ENCODE measurements at regions not wholly inside any gene's neighbourhood (a gene's known extent, or its start where the extent isn't known, plus 50 kb on each side); places are given as distances from the start of the nearest gene placed in this dataset.

DNA sequence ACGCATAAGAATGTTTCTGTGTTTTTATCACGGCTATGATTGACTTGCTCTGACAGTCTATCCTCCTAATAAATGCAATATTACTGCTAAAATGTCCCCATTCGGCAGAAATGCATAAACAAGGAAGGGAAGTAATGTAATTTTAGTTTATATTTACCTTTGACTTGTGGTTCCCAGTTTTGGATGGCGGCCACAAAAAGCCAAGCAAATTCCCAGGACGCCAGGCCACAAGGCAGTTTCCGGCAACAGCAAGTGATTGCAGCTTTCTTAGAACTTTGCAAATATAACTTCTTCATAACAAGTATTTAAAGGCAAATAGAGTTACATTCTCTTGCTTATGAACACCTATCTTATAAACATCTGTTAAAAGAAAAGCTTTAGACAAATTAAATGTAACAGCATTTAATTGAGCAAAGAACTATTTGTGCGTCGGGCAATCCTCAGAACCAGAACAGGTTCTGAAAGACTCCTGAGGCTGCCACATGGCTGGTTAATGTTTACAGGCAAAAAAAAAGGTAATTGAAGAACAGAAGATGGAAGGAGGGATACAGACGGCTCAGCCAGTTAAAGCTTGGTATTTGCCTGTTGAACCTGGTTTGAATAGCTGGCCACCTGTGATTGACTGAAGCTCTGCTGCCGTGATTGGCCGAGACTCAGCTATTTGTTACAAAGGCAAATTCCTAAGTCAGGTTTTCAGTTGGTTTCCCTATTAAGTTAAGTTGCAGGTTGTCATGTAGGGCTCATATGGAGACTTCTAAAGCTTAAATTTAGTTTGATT is 80.8 kb downstream of the C21orf91 start:
- Histone ChIP-seq H3K27me3 (ENCODE audit: control insufficient read depth in 4 of 4, insufficient read depth in 4 of 4, low read length in 3 of 4) (no peaks in the 10 kb centered on the region), H3K36me3 (ENCODE audit: control insufficient read depth in 4 of 4, insufficient read depth in 3 of 4, low read depth in 1 of 4, low read length in 3 of 4) (no peaks in the 10 kb centered on the region), H3K4me1 (ENCODE audit: control insufficient read depth in 4 of 4, insufficient read depth in 4 of 4, low read length in 3 of 4) (no peaks in the 10 kb centered on the region), H3K4me3 (ENCODE audit: low read depth in 1 of 3, low read length in 3 of 3) (no peak overlapping the region), H3K27ac (ENCODE audit: low read depth in 1 of 2, low read length in 2 of 2) (no peak overlapping the region), H3K9me3 (ENCODE audit: control insufficient read depth in 4 of 4, low read length in 3 of 4) (no peaks in the 10 kb centered on the region), H3K9ac (ENCODE audit: low read depth in 1 of 2, low read length in 2 of 2) (no peak overlapping the region)
- 75% methylated on average over 11 of the region's 11 CpGs for WGBS
- DNase-seq (ENCODE audit: low spot score): no peak
- no peak for TF ChIP-seq FOXA1 (IDR thresholded peaks at IDR 0.05)

GRCh38 chr21:17736072-17736471 is 83.1 kb downstream of the C21orf91 start:
- no peak for TF ChIP-seq NR2F2 (IDR thresholded peaks at IDR 0.05)
- Histone ChIP-seq H3K27me3 (ENCODE audit: control insufficient read depth in 4 of 4, insufficient read depth in 4 of 4, low read length in 3 of 4) (no peaks in the 10 kb centered on the region), H3K9ac (ENCODE audit: low read depth in 1 of 2, low read length in 2 of 2) (no peak overlapping the region), H3K27ac (ENCODE audit: low read depth in 1 of 2, low read length in 2 of 2) (no peak overlapping the region), H3K4me1 (ENCODE audit: control insufficient read depth in 4 of 4, insufficient read depth in 4 of 4, low read length in 3 of 4) (no peaks in the 10 kb centered on the region), H3K4me3 (ENCODE audit: low read depth in 1 of 3, low read length in 3 of 3) (no peak overlapping the region), H3K9me3 (ENCODE audit: control insufficient read depth in 4 of 4, low read length in 3 of 4) (no peaks in the 10 kb centered on the region), H3K36me3 (ENCODE audit: control insufficient read depth in 4 of 4, insufficient read depth in 3 of 4, low read depth in 1 of 4, low read length in 3 of 4) (no peaks in the 10 kb centered on the region)
- no peak for DNase-seq (ENCODE audit: low spot score)
- 71% methylated on average over 5 of the region's 5 CpGs for WGBS

- no peak for DNase-seq (ENCODE audit: low spot score)
- H3K27me3 ChIP-seq (ENCODE audit: control insufficient read depth in 4 of 4, insufficient read depth in 4 of 4, low read length in 3 of 4): no peaks in the 10 kb centered on the region
- no peak overlapping the region for H3K27ac ChIP-seq (ENCODE audit: low read depth in 1 of 2, low read length in 2 of 2)
- no peaks in the 10 kb centered on the region for H3K36me3 ChIP-seq (ENCODE audit: control insufficient read depth in 4 of 4, insufficient read depth in 3 of 4, low read depth in 1 of 4, low read length in 3 of 4)
- TF ChIP-seq CTCF (IDR thresholded peaks at IDR 0.05; ENCODE audit: low read depth, low read length, missing input control): no peak
- WGBS: 82% methylated on average over 5 of the region's 5 CpGs
- no peak overlapping the region for H3K9ac ChIP-seq (ENCODE audit: low read depth in 1 of 2, low read length in 2 of 2)
- no peak overlapping the region for H3K4me3 ChIP-seq (ENCODE audit: low read depth in 1 of 3, low read length in 3 of 3)
- H3K4me1 ChIP-seq (ENCODE audit: control insufficient read depth in 4 of 4, insufficient read depth in 4 of 4, low read length in 3 of 4): no peaks in the 10 kb centered on the region
- H3K9me3 ChIP-seq (ENCODE audit: control insufficient read depth in 4 of 4, low read length in 3 of 4): no peaks in the 10 kb centered on the region
These were observed 85.9 kb downstream of the C21orf91 start for GRCh38 chr21:17733209-17733608.

DNA sequence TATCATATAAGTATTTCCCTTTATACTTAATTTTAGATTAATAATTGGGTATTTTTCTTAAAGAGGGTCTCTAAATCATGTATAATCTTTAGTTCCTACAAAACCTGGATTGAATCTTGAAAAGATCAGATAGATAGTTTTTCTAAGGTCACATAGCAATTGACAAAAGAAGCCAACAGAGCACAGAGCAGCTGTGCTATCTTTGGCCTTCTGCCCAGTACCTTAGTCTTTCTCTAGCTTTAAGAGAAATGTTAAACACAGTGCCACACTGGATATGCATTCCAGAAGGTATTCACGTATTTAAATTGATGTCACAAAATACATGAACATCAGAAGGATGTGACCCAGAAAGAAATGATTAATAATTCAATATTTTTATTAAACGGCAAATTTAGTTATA is 86.8 kb downstream of the C21orf91 start:
- no peak overlapping the region for H3K9ac ChIP-seq (ENCODE audit: low read depth in 1 of 2, low read length in 2 of 2)
- no peak overlapping the region for H3K27ac ChIP-seq (ENCODE audit: low read depth in 1 of 2, low read length in 2 of 2)
- H3K36me3 ChIP-seq (ENCODE audit: control insufficient read depth in 4 of 4, insufficient read depth in 3 of 4, low read depth in 1 of 4, low read length in 3 of 4): no peaks in the 10 kb centered on the region
- H3K9me3 ChIP-seq (ENCODE audit: control insufficient read depth in 4 of 4, low read length in 3 of 4): no peaks in the 10 kb centered on the region
- no peaks in the 10 kb centered on the region for H3K4me1 ChIP-seq (ENCODE audit: control insufficient read depth in 4 of 4, insufficient read depth in 4 of 4, low read length in 3 of 4)
- WGBS: 76% methylated on average over 2 of the region's 2 CpGs
- no peak for DNase-seq (ENCODE audit: low spot score)
- TF ChIP-seq GABPA (IDR thresholded peaks at IDR 0.05 in 1 of 2, conservative IDR thresholded peaks at IDR 0.05 in 1 of 2): no peak
- TF ChIP-seq, protein P1, sequence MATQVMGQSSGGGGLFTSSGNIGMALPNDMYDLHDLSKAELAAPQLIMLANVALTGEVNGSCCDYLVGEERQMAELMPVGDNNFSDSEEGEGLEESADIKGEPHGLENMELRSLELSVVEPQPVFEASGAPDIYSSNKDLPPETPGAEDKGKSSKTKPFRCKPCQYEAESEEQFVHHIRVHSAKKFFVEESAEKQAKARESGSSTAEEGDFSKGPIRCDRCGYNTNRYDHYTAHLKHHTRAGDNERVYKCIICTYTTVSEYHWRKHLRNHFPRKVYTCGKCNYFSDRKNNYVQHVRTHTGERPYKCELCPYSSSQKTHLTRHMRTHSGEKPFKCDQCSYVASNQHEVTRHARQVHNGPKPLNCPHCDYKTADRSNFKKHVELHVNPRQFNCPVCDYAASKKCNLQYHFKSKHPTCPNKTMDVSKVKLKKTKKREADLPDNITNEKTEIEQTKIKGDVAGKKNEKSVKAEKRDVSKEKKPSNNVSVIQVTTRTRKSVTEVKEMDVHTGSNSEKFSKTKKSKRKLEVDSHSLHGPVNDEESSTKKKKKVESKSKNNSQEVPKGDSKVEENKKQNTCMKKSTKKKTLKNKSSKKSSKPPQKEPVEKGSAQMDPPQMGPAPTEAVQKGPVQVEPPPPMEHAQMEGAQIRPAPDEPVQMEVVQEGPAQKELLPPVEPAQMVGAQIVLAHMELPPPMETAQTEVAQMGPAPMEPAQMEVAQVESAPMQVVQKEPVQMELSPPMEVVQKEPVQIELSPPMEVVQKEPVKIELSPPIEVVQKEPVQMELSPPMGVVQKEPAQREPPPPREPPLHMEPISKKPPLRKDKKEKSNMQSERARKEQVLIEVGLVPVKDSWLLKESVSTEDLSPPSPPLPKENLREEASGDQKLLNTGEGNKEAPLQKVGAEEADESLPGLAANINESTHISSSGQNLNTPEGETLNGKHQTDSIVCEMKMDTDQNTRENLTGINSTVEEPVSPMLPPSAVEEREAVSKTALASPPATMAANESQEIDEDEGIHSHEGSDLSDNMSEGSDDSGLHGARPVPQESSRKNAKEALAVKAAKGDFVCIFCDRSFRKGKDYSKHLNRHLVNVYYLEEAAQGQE (IDR thresholded peaks at IDR 0.05): no peak
- no peak for TF ChIP-seq RAD21 (IDR thresholded peaks at IDR 0.05)
- no peak for TF ChIP-seq ZBTB33 (IDR thresholded peaks at IDR 0.05)
- no peak overlapping the region for H3K4me3 ChIP-seq (ENCODE audit: low read depth in 1 of 3, low read length in 3 of 3)
- no peaks in the 10 kb centered on the region for H3K27me3 ChIP-seq (ENCODE audit: control insufficient read depth in 4 of 4, insufficient read depth in 4 of 4, low read length in 3 of 4)

Data from liver (tissue), 8 donors.